Fibroblast of lung (primary cell): ENCODE measurements at regions not wholly inside any gene's neighbourhood (a gene's known extent, or its start where the extent isn't known, plus 50 kb on each side); places are given as distances from the start of the nearest gene placed in this dataset.

Experiments used
- DNase-seq, 2 donors: peaks; one replicate each; pipeline versions ENCODE4 v3.0.0 to v3.0.0-alpha.2; 2010; ENCODE audit warnings: low read depth in 2 of 2
- H2AFZ ChIP-seq: 2 replicates; pipeline ENCODE4 v1.5.1; 2012; ENCODE audit warnings: low read length, control low read depth, inconsistent platforms
- H3K27ac ChIP-seq: 2 replicates; pipeline ENCODE4 v1.5.1; 2011; ENCODE audit warnings: low read length, control low read depth; ENCODE audit not compliant: insufficient read depth
- H3K27me3 ChIP-seq: 2 replicates; pipeline ENCODE4 v1.5.1; 2011; ENCODE audit warnings: mild to moderate bottlenecking, low read length; ENCODE audit not compliant: control insufficient read depth, insufficient read depth
- H3K36me3 ChIP-seq: 2 replicates; pipeline ENCODE4 v1.5.1; 2011; ENCODE audit warnings: low read length; ENCODE audit not compliant: control insufficient read depth, insufficient read depth
- H3K4me1 ChIP-seq: 2 replicates; pipeline ENCODE4 v1.5.1; 2011; ENCODE audit warnings: low read length; ENCODE audit not compliant: control insufficient read depth, insufficient read depth; ENCODE audit errors: extremely low read depth
- H3K4me2 ChIP-seq: 2 replicates; pipeline ENCODE4 v1.5.1; 2011; ENCODE audit warnings: low read length, control low read depth; ENCODE audit not compliant: insufficient read depth; ENCODE audit errors: extremely low read depth
- H3K4me3 ChIP-seq, 4 experiments: fragments of 200-600 bp in 1 of 4; sonication (generic) in 1 of 4; replicated peaks in 1 of 4; 2 replicates each; pipeline ENCODE4 v1.5.1; 2011 to 2016; ENCODE audit warnings: low read length in 4 of 4, low read depth in 3 of 4, mild to moderate bottlenecking in 3 of 4, control low read depth in 2 of 4, inconsistent platforms in 1 of 4, mixed read lengths in 1 of 4; ENCODE audit not compliant: insufficient read depth in 1 of 4; ENCODE audit errors: control extremely low read depth in 1 of 4
- H3K79me2 ChIP-seq: 2 replicates; pipeline ENCODE4 v1.5.1; 2012; ENCODE audit warnings: mild to moderate bottlenecking, low read length, inconsistent platforms; ENCODE audit not compliant: control insufficient read depth, insufficient read depth
- H3K9ac ChIP-seq: 2 replicates; pipeline ENCODE4 v1.5.1; 2011; ENCODE audit warnings: mild to moderate bottlenecking, low read length, control low read depth; ENCODE audit not compliant: insufficient read depth
- H3K9me3 ChIP-seq: 2 replicates; pipeline ENCODE4 v1.5.1; 2012; ENCODE audit warnings: low read depth, low read length; ENCODE audit not compliant: control insufficient read depth, insufficient read depth
- H4K20me1 ChIP-seq: 2 replicates; pipeline ENCODE4 v1.5.1; 2011; ENCODE audit warnings: low read length; ENCODE audit not compliant: control insufficient read depth, insufficient read depth; ENCODE audit errors: extremely low read depth
- EZH2 ChIP-seq: IDR thresholded peaks from 2 replicates; pipeline ENCODE4 v1.5.1; 2012; ENCODE audit warnings: low read length, control low read depth, mild to moderate bottlenecking; ENCODE audit errors: missing control alignments
- TF ChIP-seq, protein P1 (sequence below), 2 donors: IDR thresholded peaks in 1 of 2; conservative IDR thresholded peaks in 1 of 2; 1 replicate in 1 of 2; 2 replicates in 1 of 2; pipeline ENCODE4 v1.5.1; 2011 to 2012; ENCODE audit warnings: low read length in 2 of 2, control low read depth in 1 of 2, inconsistent platforms in 1 of 2, low read depth in 1 of 2, mild to moderate bottlenecking in 1 of 2

- peaks cover 2% of the 10 kb centered on the region for H3K27me3 ChIP-seq
- no peak overlapping the region for H3K27ac ChIP-seq
- H3K36me3 ChIP-seq, result no peaks in the 10 kb centered on the region
- H3K4me3 ChIP-seq, result no peak overlapping the region
- no peak overlapping the region for H3K4me2 ChIP-seq
- H3K9ac ChIP-seq, result no peak overlapping the region
- H2AFZ ChIP-seq, result no peak overlapping the region
- TF ChIP-seq EZH2, result no peak
- TF ChIP-seq, protein P1, sequence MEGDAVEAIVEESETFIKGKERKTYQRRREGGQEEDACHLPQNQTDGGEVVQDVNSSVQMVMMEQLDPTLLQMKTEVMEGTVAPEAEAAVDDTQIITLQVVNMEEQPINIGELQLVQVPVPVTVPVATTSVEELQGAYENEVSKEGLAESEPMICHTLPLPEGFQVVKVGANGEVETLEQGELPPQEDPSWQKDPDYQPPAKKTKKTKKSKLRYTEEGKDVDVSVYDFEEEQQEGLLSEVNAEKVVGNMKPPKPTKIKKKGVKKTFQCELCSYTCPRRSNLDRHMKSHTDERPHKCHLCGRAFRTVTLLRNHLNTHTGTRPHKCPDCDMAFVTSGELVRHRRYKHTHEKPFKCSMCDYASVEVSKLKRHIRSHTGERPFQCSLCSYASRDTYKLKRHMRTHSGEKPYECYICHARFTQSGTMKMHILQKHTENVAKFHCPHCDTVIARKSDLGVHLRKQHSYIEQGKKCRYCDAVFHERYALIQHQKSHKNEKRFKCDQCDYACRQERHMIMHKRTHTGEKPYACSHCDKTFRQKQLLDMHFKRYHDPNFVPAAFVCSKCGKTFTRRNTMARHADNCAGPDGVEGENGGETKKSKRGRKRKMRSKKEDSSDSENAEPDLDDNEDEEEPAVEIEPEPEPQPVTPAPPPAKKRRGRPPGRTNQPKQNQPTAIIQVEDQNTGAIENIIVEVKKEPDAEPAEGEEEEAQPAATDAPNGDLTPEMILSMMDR (conservative IDR thresholded peaks at IDR 0.05 in 1 of 2, IDR thresholded peaks at IDR 0.05 in 1 of 2; ENCODE audit: low read depth in 1 of 2, low read length in 2 of 2), result no peak
- no peaks in the 10 kb centered on the region for H3K4me1 ChIP-seq
- H3K9me3 ChIP-seq, result no peaks in the 10 kb centered on the region
- DNase-seq, result no peak
- no peaks in the 10 kb centered on the region for H3K79me2 ChIP-seq
- H4K20me1 ChIP-seq, result no peaks in the 10 kb centered on the region
Observed at GRCh38 chr11:32163557-32163956, 72.7 kb downstream of the RCN1 start.

DNA sequence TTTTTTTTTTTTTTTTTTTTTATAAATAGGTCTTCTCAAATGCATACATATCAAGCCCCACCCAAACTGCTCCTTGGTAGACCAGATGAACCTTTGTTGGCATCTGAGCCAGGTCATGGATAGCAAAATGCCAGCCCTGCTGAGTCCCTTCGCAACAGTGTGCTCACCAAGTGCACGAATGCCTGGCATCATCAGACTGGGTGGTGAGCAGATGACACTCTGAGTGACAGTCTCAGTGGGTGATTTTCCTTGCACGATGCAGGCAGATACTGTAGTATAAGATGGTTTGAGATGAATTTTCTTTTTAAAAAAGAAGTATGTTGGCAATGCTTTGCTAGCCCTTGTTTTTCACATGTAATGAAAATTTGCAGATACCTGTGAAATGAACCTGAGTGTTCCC is 74.0 kb downstream of the RCN1 start:
- DNase-seq, result no peak
- no peaks in the 10 kb centered on the region for H3K79me2 ChIP-seq
- H3K4me2 ChIP-seq, result no peak overlapping the region
- H3K27ac ChIP-seq, result no peak overlapping the region
- H3K4me3 ChIP-seq, result no peak overlapping the region
- no peak overlapping the region for H3K9ac ChIP-seq
- H3K36me3 ChIP-seq, result no peaks in the 10 kb centered on the region
- H2AFZ ChIP-seq, result no peak overlapping the region
- TF ChIP-seq, protein P1 (conservative IDR thresholded peaks at IDR 0.05 in 1 of 2, IDR thresholded peaks at IDR 0.05 in 1 of 2; ENCODE audit: low read depth in 1 of 2, low read length in 2 of 2), result no peak
- TF ChIP-seq EZH2, result no peak
- H3K4me1 ChIP-seq, result no peaks in the 10 kb centered on the region
- no peaks in the 10 kb centered on the region for H3K27me3 ChIP-seq
- H4K20me1 ChIP-seq, result no peaks in the 10 kb centered on the region
- H3K9me3 ChIP-seq, result no peaks in the 10 kb centered on the region

DNA sequence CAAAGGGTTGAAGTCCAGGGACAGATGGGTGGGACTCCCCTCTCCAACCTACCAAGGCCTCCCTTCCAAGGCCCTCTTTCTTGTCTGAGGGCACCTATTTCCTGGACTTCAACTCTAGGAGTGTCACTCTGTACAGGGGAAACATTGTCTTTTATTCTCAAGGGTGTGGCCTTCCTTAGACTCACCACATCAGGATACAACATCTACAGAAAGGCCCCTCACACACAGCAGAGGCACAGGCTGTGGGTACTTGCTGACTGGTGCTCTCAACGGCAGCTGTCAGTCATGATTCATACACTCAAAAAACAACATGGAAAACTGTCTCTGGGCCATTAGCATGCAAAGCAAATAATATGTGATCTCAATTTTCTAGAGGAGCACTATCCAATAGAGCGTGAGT is 78.0 kb downstream of the RCN1 start:
- H3K9me3 ChIP-seq, result no peaks in the 10 kb centered on the region
- H3K4me2 ChIP-seq, result no peak overlapping the region
- H3K4me3 ChIP-seq, result no peak overlapping the region
- H3K27ac ChIP-seq, result no peak overlapping the region
- H3K79me2 ChIP-seq, result no peaks in the 10 kb centered on the region
- peaks cover 3% of the 10 kb centered on the region for H3K4me1 ChIP-seq
- no peaks in the 10 kb centered on the region for H3K36me3 ChIP-seq
- no peak overlapping the region for H2AFZ ChIP-seq
- no peaks in the 10 kb centered on the region for H3K27me3 ChIP-seq
- H4K20me1 ChIP-seq, result no peaks in the 10 kb centered on the region
- H3K9ac ChIP-seq, result no peak overlapping the region
- TF ChIP-seq EZH2, result no peak
- TF ChIP-seq, protein P1 (conservative IDR thresholded peaks at IDR 0.05 in 1 of 2, IDR thresholded peaks at IDR 0.05 in 1 of 2; ENCODE audit: low read depth in 1 of 2, low read length in 2 of 2), result no peak
- no peak for DNase-seq
